HG03460 (cell line): ENCODE measurements at regions not wholly inside any gene's neighbourhood (a gene's known extent, or its start where the extent isn't known, plus 50 kb on each side); places are given as distances from the start of the nearest gene placed in this dataset.

Experiments
- ATAC-seq: cut with Tn5 transposase; IDR thresholded peaks from one replicate; pipeline ENCODE4 v1.9.1; 2021; ENCODE audit not compliant: unreplicated experiment

DNA sequence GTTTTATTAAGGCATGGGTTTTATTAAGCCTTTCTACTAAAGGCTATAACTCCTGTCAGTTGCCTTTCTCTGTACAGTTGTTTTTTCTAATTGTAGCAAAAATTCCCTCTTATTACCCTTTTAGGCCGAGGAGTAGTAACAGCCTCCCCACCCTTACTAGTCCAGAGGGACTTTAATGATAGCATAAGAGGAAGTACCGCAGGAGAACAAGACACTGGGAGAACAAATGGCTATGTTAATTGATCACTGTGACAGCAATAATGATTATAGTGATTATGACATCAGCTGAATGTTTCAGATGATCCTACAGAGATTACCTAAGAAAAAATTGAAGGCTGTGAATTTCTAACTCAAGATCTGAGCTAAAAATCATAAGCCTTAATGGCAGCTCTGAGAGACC is 383.0 kb upstream of the PTBP2 start:
- ATAC-seq, result no peak

DNA sequence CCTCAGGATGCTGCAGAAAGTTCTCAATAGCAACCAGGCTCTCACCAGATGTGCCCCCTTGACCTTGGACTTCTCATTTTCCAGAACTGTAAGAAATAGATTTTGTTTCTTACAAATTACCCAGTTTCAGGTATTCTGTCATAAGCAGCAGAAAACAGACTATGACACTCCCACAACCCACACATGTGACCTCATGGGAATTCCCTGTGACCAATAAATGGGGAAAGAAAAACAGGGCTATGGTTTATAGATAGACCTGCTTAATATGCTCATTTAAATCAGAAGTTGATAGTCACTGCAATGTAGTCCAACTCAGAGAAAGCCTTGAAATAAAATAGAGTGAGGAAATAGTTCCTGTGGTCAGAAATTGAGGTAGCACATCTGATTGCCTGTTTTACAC is 380.9 kb upstream of the PTBP2 start:
- no peak for ATAC-seq

DNA sequence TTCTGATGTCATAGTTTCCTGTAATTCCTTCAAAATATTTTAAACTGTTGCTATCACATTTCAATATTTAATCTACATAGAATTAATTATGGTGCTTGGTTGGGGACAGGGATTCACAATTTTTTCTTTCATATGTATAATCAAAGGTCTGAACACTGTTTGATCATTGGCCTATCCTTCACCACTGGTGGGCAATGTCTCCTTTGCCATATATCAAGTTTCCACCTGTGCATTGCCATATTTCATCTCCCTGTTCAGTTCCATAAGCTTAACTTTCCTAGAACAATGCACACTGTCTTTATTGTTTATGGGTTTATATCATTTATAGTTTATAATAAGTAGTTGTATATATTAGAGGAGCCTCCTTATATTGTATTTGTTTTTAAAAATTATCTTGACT is 374.9 kb upstream of the PTBP2 start:
- ATAC-seq, result no peak

DNA sequence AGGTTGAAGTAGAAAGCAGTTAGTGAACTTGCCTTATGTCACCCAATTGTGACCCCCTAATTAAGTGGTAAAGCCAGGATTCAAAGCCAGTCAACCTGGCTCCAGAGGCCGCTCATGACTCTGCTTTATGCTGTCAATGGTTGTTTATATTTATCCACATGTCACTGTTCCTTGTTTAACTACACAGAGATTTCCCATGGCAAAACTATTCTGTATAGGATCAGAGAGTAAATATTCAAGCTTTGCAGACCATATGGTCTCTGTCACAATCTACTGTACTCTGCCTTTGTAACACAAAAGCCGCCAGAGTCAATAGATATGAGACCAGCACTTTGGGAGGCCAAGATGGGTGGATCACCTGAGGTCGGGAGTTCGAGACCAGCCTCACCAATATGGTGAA is 371.7 kb upstream of the PTBP2 start:
- no peak for ATAC-seq

DNA sequence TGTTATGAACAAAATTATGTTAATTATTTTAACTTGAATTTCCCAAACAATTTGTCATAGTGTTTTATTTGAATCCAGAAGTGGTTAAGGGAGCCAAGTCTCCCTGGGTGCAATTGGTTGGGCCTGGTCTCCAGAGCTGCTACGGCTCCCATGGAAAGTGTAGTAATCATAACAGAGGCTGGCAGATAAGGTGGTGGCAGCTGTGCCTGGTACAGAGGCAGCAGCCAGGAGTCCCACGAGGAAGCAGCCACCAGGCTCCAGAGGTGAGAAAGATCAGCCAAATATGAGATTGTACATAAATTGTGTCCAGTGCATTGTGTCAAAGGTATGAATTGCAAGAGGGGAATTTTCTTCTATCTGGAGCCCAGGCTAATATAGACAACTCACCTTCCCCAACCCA is 368.9 kb upstream of the PTBP2 start:
- no peak for ATAC-seq

DNA sequence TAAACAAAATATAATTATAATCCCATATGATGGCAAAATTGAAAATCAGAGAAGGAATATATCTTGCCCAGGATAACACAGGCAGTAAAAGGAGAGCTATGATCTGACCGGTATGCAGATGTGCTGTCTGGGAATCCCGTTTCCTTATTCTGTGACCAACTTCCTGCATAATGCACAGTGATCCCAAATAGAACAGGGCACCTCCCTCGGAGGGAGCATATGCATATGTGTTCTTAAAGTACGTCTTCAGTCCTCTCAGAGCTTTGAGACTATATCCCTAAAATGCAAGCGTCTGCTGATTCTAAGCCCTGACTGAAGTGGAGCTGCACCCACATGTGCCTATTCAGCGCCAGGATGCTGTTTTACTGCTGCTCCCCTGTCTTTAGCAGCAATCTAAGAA is 366.1 kb upstream of the PTBP2 start:
- ATAC-seq, result no peak

DNA sequence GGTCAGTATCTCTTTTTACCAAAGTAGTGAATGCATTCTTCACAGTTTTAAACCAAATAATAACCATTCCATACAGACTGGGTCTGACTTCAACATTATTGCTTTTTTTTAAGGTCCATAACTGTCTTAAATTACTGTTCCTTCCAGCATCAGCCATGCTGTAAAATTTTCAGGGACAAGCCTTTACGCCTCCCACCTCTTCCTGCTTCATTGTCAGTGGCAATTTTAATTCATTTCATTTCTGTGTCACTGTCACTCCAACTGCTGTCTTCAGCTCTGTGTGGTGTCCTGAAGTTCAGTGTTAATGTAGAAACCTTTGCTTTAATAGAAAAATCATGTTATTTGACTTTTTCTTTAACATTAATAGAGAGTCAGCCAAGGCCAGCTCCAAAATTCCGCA is 365.6 kb upstream of the PTBP2 start:
- ATAC-seq, result no peak

DNA sequence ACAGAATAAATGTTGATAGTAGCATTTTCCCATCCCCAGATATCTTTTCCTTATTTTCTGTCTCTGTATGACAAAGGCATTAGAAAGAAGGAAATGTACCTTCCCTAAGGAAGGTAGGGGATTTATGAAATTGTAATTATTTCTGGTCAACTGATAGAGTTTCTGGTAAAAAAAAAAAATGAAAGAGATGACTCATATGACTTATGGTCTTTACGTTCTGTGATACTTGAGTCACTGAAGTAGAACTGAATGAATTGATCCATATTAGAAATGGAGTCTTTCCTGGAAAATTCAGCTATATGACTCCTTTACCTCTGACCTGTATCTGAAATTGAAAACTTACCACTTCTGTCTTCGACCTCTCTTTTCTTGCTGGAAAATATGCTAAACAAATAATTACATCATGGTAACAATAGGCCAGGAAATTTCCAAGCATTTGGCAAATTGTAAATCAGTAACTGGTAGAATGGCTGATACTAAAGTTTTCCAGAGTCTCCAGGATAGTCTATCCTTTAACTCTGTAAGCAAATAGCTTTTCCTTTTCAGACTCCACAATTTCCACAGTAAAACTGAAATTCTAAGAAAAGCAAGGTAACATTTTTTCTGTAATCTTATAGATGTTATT is 364.3 kb upstream of the PTBP2 start:
- ATAC-seq, result no peak

DNA sequence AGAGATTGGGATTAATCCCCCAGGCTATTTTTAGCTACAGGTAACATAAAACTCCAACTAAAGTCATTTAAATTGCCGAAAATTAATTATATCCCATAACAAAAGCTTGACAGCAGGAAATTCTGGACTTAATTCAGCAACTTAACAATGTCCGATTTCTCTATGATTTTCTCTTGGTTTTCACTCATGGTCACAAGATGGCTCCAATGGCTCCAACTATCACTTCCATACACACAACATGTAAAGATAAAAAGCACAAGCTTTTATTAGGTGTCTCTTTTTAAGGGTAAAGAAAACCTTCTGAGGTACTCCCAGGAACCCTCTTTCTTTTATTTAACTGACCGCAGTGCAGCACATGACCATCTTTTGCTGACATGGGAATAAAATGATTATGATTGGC is 363.5 kb upstream of the PTBP2 start:
- ATAC-seq, result no peak

DNA sequence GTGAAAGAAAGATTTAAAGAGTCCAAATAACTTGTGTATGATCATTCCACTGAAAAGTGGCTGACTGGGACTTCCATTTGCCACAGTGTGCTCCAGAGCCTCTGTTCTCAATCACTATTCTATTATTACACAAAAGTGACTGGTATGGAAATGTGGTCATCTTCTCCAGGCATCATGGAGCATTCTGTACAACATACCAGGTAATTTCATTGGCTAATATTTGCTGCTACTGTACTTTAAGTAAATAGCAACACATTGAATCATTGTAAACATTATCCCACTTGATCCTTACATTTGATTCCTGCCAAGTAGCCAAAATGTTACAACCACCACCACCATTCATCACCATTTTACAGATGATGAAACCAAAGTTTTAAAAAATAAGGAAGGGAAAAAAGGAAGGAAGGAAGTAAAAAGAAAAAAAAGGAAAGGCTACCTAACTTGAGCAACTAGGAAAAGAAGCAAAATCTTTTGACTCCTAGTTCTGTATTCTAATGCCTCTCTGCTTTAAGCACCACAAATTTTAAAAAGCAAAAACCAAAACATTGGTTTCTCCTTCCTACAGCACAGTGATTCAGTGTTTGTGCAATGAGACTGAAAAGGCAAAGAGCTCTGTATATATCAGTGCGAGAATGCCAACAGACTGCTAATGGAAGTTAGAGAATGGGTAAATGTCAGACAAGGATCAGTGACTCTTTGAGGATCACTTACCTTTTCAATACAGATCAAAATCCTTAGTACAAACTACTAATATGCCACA is 361.4 kb upstream of the PTBP2 start:
- ATAC-seq, result no peak

DNA sequence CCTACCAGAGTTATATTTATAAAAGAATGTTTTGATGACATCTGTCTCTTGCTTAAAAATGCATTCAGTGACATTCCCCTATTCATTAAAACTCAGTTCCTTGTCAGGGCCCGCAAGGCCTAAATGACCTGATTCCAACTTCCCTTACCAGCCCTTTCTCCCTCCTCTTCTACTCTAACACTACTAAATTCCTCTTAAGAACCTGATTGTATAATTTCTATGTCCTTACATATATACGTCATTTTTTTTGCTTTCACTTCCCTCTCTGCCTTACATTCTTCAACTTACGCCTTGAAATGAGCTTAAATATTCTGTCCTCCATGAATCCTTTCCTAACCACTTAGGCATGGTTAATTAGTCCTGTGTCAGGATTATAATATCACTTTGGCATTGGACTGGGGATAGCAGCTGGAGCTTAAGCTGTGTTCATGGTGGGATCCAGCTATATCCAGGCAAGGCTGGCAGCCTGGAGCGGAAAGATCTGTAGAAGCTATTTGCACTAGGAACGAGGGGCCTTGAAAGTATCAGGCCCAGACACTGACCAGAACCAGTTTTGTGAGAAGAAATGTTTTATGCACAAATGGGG is 360.2 kb upstream of the PTBP2 start:
- ATAC-seq, result no peak

DNA sequence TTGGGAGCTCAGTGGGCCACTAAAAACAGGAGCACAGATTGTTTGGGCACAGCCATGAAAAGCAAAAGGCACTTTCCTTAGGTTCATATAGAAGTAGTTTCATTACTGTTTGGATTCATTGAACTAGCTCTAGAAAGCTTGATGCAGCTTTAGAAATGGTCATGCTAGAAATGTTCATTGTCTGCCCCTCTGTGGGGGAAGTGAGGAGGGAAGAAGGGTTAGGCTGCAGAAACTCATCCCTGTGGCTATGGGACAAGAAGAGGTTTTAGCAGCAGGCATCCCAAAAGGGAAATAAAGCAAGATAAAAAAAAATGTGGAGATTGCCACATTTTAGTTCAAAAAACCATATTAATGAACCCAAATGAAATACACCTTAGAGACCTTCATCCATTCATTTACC is 359.6 kb upstream of the PTBP2 start:
- ATAC-seq, result no peak

DNA sequence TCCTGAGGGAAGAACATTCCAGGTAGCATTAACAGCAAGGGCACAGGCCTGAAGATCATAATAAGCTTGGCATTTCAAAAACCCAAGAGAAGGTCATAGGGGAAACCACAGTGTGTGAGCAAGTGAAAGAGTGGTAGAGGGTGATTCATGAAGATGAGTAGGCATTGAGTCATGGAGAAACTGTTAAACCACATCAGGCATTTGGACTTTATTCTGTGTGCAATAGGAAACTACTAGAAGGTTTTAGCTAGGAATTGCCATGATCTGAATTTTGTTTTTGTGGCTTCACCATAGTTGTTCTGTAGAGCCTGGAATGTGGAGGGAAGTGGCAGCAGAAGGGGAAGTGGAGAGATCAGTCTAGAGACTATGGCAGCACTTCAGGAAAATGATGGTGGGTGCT is 359.0 kb upstream of the PTBP2 start:
- peak; percentile 72 for ATAC-seq

DNA sequence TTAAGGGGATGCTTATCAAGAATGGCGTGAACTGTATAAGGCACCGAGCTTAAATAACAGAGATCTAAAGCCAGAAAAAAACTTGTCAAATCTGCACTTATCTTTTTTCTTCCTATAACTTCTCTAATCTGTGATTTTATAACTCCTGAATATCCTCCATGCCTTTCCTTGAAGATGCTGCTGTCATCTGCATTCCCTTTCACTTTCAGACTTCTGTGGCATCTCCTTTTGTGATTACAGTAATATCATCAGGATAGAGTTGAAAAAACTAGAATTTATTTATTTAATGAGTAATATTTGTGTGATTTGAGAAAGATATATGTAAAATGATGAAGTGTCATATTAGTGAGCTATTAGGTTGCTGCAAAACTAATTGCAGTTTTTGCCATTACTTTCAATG is 357.8 kb upstream of the PTBP2 start:
- no peak for ATAC-seq

DNA sequence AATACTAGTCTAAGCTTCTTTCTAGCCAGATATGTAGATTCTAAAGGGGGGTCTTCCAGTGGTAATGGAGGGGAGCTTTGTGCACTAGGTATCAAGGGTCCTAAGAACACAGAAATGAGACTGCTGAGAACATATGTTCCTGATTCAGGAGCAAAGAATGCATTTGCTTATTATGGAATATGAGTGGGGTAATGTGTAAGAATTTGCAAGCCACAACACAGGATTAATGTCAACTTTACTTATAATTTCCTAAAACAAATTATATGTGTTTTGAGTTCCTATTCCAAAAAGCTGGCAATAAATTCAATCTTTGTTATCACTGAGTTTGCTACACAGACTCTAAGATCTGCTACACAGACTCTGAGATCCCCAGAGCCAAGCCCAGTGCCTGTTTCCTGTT is 357.0 kb upstream of the PTBP2 start:
- ATAC-seq, result no peak

DNA sequence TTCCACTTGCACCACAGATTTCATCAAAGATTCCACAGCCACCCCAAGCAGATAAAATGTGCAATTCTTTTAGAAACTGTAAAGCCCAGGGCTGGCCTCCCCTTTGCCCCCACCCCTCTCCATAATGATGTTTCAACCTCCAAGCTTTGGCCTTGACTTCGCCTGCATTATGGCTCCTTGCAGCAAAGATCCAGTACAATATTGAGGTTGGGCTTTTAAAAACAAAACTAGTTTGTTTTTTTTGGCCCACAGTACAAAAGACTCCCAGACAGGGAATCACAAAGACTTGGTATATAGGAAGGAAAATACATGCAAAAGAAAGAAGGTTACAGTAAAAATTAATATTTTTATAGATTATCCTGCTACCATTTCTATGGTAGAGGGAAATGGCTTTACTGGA is 356.5 kb upstream of the PTBP2 start:
- ATAC-seq, result no peak

DNA sequence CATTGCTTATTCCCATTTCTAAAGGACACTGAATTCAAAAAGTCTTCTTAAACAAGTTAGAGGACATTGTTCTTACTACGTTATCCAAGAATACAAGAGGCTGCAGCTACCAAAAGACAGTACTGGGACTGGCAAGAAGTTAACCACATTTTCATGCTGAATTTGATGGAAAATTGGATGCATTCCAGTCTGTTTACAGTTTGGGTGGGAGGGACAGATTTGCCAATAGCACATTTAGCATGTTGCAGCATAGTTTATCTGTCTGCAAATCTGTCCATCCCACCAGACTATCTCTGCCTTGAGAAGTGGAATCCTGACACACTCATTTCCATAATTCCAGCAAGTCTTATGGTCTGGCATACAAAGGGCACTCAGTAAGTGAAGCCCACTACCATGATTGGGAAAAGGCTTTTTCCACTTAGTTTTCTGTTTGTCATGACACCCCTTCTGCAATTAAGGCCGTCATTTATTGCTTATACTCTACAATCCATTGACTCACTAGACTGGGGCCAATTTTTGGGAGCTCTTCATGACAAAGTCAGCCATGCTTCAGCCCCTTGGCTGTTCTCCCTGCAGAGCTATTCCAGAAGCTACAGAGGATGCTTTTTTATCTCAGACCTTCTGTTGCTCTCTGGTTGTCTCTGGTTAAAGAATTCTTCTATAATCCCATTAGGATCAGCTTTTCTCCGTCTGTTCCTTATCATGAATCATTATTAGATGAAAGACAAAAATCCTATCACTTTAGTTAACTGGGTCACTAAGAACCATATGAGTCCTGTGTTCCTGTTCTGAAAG is 355.8 kb upstream of the PTBP2 start:
- no peak for ATAC-seq

DNA sequence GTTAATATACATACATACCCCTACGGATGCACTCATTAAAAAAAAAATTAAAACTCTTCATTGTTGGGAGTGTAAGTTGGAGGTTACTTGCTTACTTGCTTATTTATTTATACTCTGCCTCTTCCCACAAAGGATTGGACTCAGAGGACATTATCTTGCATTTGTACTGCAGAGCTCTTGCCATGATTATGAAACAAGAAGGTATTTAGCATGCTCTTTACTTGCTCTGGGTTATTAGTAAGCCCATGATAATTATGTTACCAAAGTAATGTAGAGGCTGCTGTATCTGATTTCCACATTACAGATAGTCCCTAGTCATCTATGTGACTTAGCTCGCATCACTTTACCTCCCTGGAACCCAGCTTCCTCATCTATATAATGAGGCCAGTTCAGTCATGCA is 355.1 kb upstream of the PTBP2 start:
- no peak for ATAC-seq

DNA sequence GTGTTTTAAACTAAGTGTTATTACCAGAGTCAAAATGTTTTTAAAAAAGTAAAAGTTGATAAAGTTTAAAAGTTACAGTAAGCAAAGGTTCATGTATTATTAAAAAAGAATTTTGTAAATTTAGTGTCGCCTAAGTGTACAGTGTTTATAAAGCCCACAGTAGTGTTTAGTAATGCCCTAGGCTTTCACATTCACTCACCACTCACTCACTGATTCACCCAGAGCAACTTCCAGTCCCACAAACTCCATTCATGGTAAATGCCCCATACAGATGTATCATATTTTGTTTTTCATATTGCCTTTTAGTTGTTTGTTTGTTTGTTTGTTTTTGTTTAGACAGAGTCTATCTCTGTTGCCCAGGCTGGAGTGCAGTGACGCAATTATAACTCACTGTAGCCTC is 353.8 kb upstream of the PTBP2 start:
- ATAC-seq, result no peak

DNA sequence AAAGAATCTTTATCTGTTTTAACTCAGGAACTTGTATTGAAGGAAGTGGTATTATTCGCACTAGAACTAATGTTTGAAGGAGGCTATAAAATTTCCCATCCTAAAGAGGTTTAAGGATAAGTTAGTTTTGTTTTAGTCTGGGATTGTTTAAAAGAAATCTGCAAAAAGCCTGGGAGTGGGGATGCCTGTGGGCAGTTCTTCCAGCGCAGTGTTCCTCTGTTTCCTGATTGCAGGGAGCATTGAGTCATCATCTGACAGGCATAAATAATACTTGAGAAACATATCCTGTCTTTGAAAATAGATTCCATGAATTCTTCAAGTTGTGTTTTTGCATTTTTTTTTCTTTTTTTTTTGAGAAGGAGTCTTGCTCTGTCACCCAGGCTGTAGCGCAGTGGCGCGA is 350.8 kb upstream of the PTBP2 start:
- ATAC-seq, result no peak

DNA sequence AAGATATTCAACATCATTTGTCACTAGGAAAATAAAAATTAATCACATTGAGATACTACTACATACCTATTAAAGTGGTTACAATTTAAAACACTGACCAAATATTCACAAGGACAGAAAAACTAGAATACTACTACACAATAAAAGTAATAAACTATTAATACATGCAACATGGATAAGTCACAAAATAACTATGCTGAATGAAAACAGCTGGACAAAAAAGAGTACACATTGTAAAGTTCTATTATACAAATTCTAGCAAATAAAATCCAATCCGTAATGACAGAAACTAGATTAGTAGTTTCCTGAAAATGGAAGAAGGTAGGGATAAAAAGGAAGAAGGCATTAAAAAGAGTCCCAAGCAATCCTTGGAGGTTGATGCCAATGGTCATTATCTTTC is 348.7 kb upstream of the PTBP2 start:
- no peak for ATAC-seq
